C4-2B (cell line): ENCODE measurements at regions not wholly inside any gene's neighbourhood (a gene's known extent, or its start where the extent isn't known, plus 50 kb on each side); places are given as distances from the start of the nearest gene placed in this dataset.
"Not testable (repeated sequence)": the region's sequence is repeated elsewhere in the genome, so short reads cannot be mapped to it uniquely, and the experiment has no call there.

Experiments
- CTCF ChIP-seq: fragments of 450-650 bp; conservative IDR thresholded peaks from 2 replicates; pipeline ENCODE4 v1.5.1; 2017; ENCODE audit warnings: mild to moderate bottlenecking
- ZFX ChIP-seq: fragments of 450-650 bp; IDR thresholded peaks from 2 replicates; pipeline ENCODE4 v1.6.1; 2017

- not testable (repeated sequence) for TF ChIP-seq CTCF, ZFX
Measured at GRCh38 chr5:34179453-34180190, 136.6 kb upstream of the C1QTNF3 start.
